K562 (cell line): ENCODE measurements at regions not wholly inside any gene's neighbourhood (a gene's known extent, or its start where the extent isn't known, plus 50 kb on each side); places are given as distances from the start of the nearest gene placed in this dataset.

Source experiments
- ATAC-seq: fragments of 200-7000 bp; cut with Tn5 transposase; 3 replicates; pipeline ENCODE4 v1.9.1; 2020; ENCODE audit warnings: moderate library complexity
- BruUV-seq: library from RNA; stranded (reverse); fragments of 400-500 nt; replicated peaks from 2 replicates; lab custom pipeline; 2021; lab: Mats Ljungman, UMichigan
- CTCF ChIA-PET: fragments of 300-600 bp; formaldehyde crosslinking; extraction: SDS; loops from one replicate; lab custom pipeline; 2021; ENCODE audit warnings: low intra/inter-chr PET ratio; lab: Yijun Ruan, JAX
- POLR2A ChIA-PET: fragments of 300-600, 350-650 bp; sonication (Branson Sonifier 250); formaldehyde crosslinking; extraction: SDS; loops from one replicate; lab custom pipeline; 2021; ENCODE audit warnings: antibody characterized with exemption, inconsistent platforms; lab: Yijun Ruan, JAX
- DNase-seq, 4 experiments: peaks; one replicate each; pipeline versions ENCODE4 v3.0.0 to v3.0.0-alpha.2; 2011 to 2018; ENCODE audit warnings: low spot score in 3 of 4, mixed read lengths in 3 of 4; ENCODE audit errors: extremely low read depth in 1 of 4
- FAIRE-seq: peaks from 2 replicates; lab custom pipeline; 2011; peaks lifted over from hg19 to GRCh38; lab: Jason Lieb, UNC
- H2AFZ ChIP-seq: 2 replicates; pipeline ENCODE4 v1.6.0; 2011; ENCODE audit warnings: low read depth, low read length, control low read depth, inconsistent platforms
- H3K27ac ChIP-seq: fragments of 200-600 bp; 3 replicates; pipeline ENCODE4 v1.8.0; 2011; ENCODE audit warnings: low read depth, mild to moderate bottlenecking, control low read depth, inconsistent platforms, low read length, moderate library complexity, mixed read lengths; ENCODE audit errors: extremely low read depth
- H3K27me3 ChIP-seq, 2 experiments: fragments of 300-600 bp in 1 of 2; 2 replicates in 1 of 2; 3 replicates in 1 of 2; pipeline versions ENCODE4 v1.6.0 to v1.8.0; 2011; ENCODE audit warnings: inconsistent platforms in 2 of 2, low read length in 2 of 2, mild to moderate bottlenecking in 1 of 2, mixed read lengths in 1 of 2, moderate library complexity in 1 of 2; ENCODE audit not compliant: control insufficient read depth in 2 of 2, insufficient read depth in 2 of 2
- H3K36me3 ChIP-seq: fragments of 300-600 bp; 3 replicates; pipeline ENCODE4 v1.8.0; 2011; ENCODE audit warnings: mild to moderate bottlenecking, low read length, inconsistent platforms; ENCODE audit not compliant: control insufficient read depth, insufficient read depth
- H3K4me1 ChIP-seq, 2 experiments: fragments of 200-600 bp in 1 of 2; replicated peaks in 1 of 2; 2 replicates in 1 of 2; 3 replicates in 1 of 2; pipeline versions ENCODE4 v1.5.1 to v1.8.0; 2011; ENCODE audit warnings: inconsistent platforms in 2 of 2, low read length in 2 of 2, mild to moderate bottlenecking in 1 of 2, mixed read lengths in 1 of 2, moderate library complexity in 1 of 2; ENCODE audit not compliant: control insufficient read depth in 2 of 2, insufficient read depth in 2 of 2
- H3K4me2 ChIP-seq: 2 replicates; pipeline ENCODE4 v1.6.1; 2011; ENCODE audit warnings: low read length, control low read depth, inconsistent platforms, mixed read lengths; ENCODE audit not compliant: insufficient read depth
- H3K4me3 ChIP-seq: fragments of 200-600 bp; sonication (generic), shearing (Covaris generic); 2 replicates; pipeline ENCODE4 v1.5.1; 2016; ENCODE audit warnings: control low read depth, inconsistent platforms
- H3K79me2 ChIP-seq: fragments of 200-600 bp; 3 replicates; pipeline ENCODE4 v1.8.0; 2011; ENCODE audit warnings: low read length, inconsistent platforms; ENCODE audit not compliant: control insufficient read depth, insufficient read depth
- H3K9ac ChIP-seq, 2 experiments: 2 replicates each; pipeline versions ENCODE4 v1.6.0 to v1.6.1; 2011; ENCODE audit warnings: low read depth in 2 of 2, low read length in 2 of 2, control low read depth in 1 of 2, inconsistent platforms in 1 of 2, mild to moderate bottlenecking in 1 of 2, mixed read lengths in 1 of 2; ENCODE audit not compliant: insufficient read depth in 1 of 2
- H3K9me1 ChIP-seq: one replicate; pipeline ENCODE4 v1.6.0; 2011; ENCODE audit warnings: inconsistent platforms, mild to moderate bottlenecking, low read length, moderate library complexity; ENCODE audit not compliant: control insufficient read depth, insufficient read depth
- H3K9me3 ChIP-seq: replicated peaks from 2 replicates; pipeline ENCODE4 v1.5.1; 2011; ENCODE audit warnings: low read depth, low read length, inconsistent platforms; ENCODE audit not compliant: control insufficient read depth, insufficient read depth
- H4K20me1 ChIP-seq: replicated peaks from 2 replicates; pipeline ENCODE4 v1.6.1; 2011; ENCODE audit warnings: low read length, inconsistent platforms, mixed read lengths; ENCODE audit not compliant: control insufficient read depth, insufficient read depth
- ATF7 ChIP-seq: fragments of 450-650 bp; IDR thresholded peaks from 2 replicates; pipeline ENCODE4 v1.7.1; 2014; ENCODE audit warnings: mild to moderate bottlenecking, moderate library complexity
- CREB1 ChIP-seq, 2 experiments: sonication (generic) in 1 of 2; formaldehyde crosslinking in 1 of 2; IDR thresholded peaks; 2 replicates each; pipeline versions ENCODE4 v1.6.1 to v1.8.0; 2012 to 2022; ENCODE audit warnings: inconsistent platforms in 1 of 2, mild to moderate bottlenecking in 1 of 2, missing genetic modification reagents in 1 of 2, moderate library complexity in 1 of 2
- ELK1 ChIP-seq: sonication (generic); formaldehyde crosslinking; IDR thresholded peaks from 2 replicates; pipeline ENCODE4 v1.8.1; 2022; ENCODE audit warnings: missing genetic modification reagents
- HNRNPL ChIP-seq: fragments of 200-400 bp; formaldehyde crosslinking; IDR thresholded peaks from 2 replicates; pipeline ENCODE4 v1.6.1; 2017; ENCODE audit warnings: low read depth, mild to moderate bottlenecking, low read length
- MTA2 ChIP-seq: fragments of 450-650 bp; IDR thresholded peaks from 2 replicates; pipeline ENCODE4 v1.6.1; 2016; ENCODE audit warnings: low read depth
- NFE2L1 ChIP-seq: fragments of 450-650 bp; IDR thresholded peaks from 2 replicates; pipeline ENCODE4 v1.6.1; 2016; ENCODE audit warnings: missing genetic modification characterization, low read depth, mild to moderate bottlenecking, missing compliant biosample characterization, moderate library complexity, borderline replicate concordance
- PTBP1 ChIP-seq: fragments of 200-400 bp; formaldehyde crosslinking; IDR thresholded peaks from 2 replicates; pipeline ENCODE4 v1.6.1; 2017; ENCODE audit warnings: low read depth, low read length
- RAD51 ChIP-seq: fragments of 450-650 bp; IDR thresholded peaks from 2 replicates; pipeline ENCODE4 v1.7.1; 2016; ENCODE audit warnings: low read depth, mild to moderate bottlenecking, borderline replicate concordance
- SMARCC2 ChIP-seq: fragments of 450-650 bp; IDR thresholded peaks from 2 replicates; pipeline ENCODE4 v1.6.1; 2017; ENCODE audit warnings: antibody characterized with exemption, moderate library complexity, mild to moderate bottlenecking, low read depth
- ZBTB1 ChIP-seq: sonication (generic); formaldehyde crosslinking; IDR thresholded peaks from 2 replicates; pipeline ENCODE4 v1.8.1; 2023; ENCODE audit warnings: missing genetic modification reagents, low read depth, mild to moderate bottlenecking, borderline replicate concordance
- ZBTB34 ChIP-seq: fragments of 250-450 bp; sonication (Bioruptor Pico); IDR thresholded peaks from 2 replicates; pipeline ENCODE4 v1.8.0; 2021; ENCODE audit warnings: mild to moderate bottlenecking, moderate library complexity
- ZFPM2 ChIP-seq: fragments of 250-450 bp; sonication (Bioruptor Pico); IDR thresholded peaks from 2 replicates; pipeline ENCODE4 v1.5.1; 2022; ENCODE audit warnings: mild to moderate bottlenecking
- ZNF165 ChIP-seq: fragments of 250-450 bp; sonication (Bioruptor Pico); IDR thresholded peaks from 2 replicates; pipeline ENCODE4 v1.4.0; 2020; ENCODE audit warnings: borderline replicate concordance
- ZNF280A ChIP-seq: fragments of 450-650 bp; IDR thresholded peaks from 2 replicates; pipeline ENCODE4 v1.6.1; 2018; ENCODE audit warnings: mild to moderate bottlenecking, low read depth; ENCODE audit not compliant: partially characterized antibody
- ZNF431 ChIP-seq: sonication (generic); formaldehyde crosslinking; IDR thresholded peaks from 2 replicates; pipeline ENCODE4 v1.8.0; 2022; ENCODE audit warnings: mild to moderate bottlenecking, missing genetic modification reagents
- ZNF561 ChIP-seq: fragments of 450-650 bp; formaldehyde crosslinking; conservative IDR thresholded peaks from 2 replicates; pipeline ENCODE4 v1.4.0; 2020; ENCODE audit warnings: mild to moderate bottlenecking, moderate library complexity
- ZNF75A ChIP-seq: fragments of 450-650 bp; formaldehyde crosslinking; IDR thresholded peaks from 2 replicates; pipeline ENCODE4 v1.4.0; 2020; ENCODE audit warnings: mild to moderate bottlenecking
- WGBS: fragments of 100-300 bp; shearing (Covaris generic); methylation state at CpG from one replicate; pipeline ENCODE4 v1.1.6; 2016; ENCODE audit warnings: low coverage, mixed read lengths; ENCODE audit not compliant: insufficient coverage; ENCODE audit errors: missing lambda C conversion rate; 5-methylcytosine and 5-hydroxymethylcytosine counted together
- in situ Hi-C: fragments of 300-500 bp; cut with MboI; formaldehyde crosslinking; loops from 4 replicates; pipeline ENCODE4 v1.15.0; 2018; ENCODE audit warnings: inconsistent platforms, mixed read lengths
- intact Hi-C: fragments of 100-400 bp; cut with micrococcal nuclease; formaldehyde crosslinking; loops from 2 replicates; pipeline ENCODE4 v1.14.2; 2022

GRCh38 chr2:601806-602455 is 75.3 kb downstream of the TMEM18 start:
- no peaks in the 10 kb centered on the region for H4K20me1 ChIP-seq
- H3K4me3 ChIP-seq, result no peak overlapping the region
- DNase-seq (no peak), ATAC-seq (no peak), FAIRE-seq (no peak)
- peaks cover 0 to 4% of the 10 kb centered on the region in 2 experiments; a peak in 1 of 5 replicates for H3K4me1 ChIP-seq
- H3K36me3 ChIP-seq, result no peaks in the 10 kb centered on the region
- no peaks in the 10 kb centered on the region for H3K9me3 ChIP-seq
- in situ Hi-C loops, result no loop called here
- intact Hi-C loops, result no loop called here
- CTCF ChIA-PET, result no interaction called here
- no peak overlapping the region for H3K27ac ChIP-seq
- peaks cover 25 to 62% of the 10 kb centered on the region in 2 experiments for H3K27me3 ChIP-seq
- 4% methylated on average over 28 of the region's 29 CpGs for WGBS
- no TSS peak for BruUV-seq
- no peaks in the 10 kb centered on the region for H3K79me2 ChIP-seq
- no peak overlapping the region for H3K9ac ChIP-seq
- no peak overlapping the region for H2AFZ ChIP-seq
- no peak overlapping the region for H3K4me2 ChIP-seq
- H3K9me1 ChIP-seq, result no peaks in the 10 kb centered on the region
- POLR2A ChIA-PET, result interaction anchor here (0.6 kb wide), 1 partner anchor 49 kb away, joined by 3 read pairs; no protein-coding TSS in a partner anchor
- TF ChIP-seq ELK1, result no peak
- no peak for TF ChIP-seq ZNF280A
- TF ChIP-seq ZNF165 (CRISPR knock-in tag), result no peak
- no peak for TF ChIP-seq ZNF561 (CRISPR knock-in tag)
- no peak for TF ChIP-seq NFE2L1 (tag)
- TF ChIP-seq ZNF75A, result no peak
- no peak for TF ChIP-seq SMARCC2
- TF ChIP-seq RAD51, result no peak
- TF ChIP-seq PTBP1, result no peak
- TF ChIP-seq MTA2, result no peak
- TF ChIP-seq ZFPM2 (CRISPR knock-in tag), result no peak
- no peak for TF ChIP-seq CREB1 (IDR thresholded peaks at IDR 0.05)
- TF ChIP-seq CREB1 (CRISPR knock-in tag; IDR thresholded peaks at IDR 0.05), result no peak
- no peak for TF ChIP-seq HNRNPL
- no peak for TF ChIP-seq ZBTB34
- no peak for TF ChIP-seq ZBTB1 (CRISPR knock-in tag)
- no peak for TF ChIP-seq ATF7
- no peak for TF ChIP-seq ZNF431 (CRISPR knock-in tag)
